T-cell (primary cell): ENCODE measurements at regions not wholly inside any gene's neighbourhood (a gene's known extent, or its start where the extent isn't known, plus 50 kb on each side); places are given as distances from the start of the nearest gene placed in this dataset.

Experiments used
- ATAC-seq, 4 experiments: fragments of 200-7000 bp in 3 of 4; fragments of 150-1000 bp in 1 of 4; cut with Tn5 transposase; replicated peaks in 1 of 4; 1 replicate in 3 of 4; 2 replicates in 1 of 4; pipeline ENCODE4 v1.10.0; 2021; ENCODE audit warnings: moderate library complexity in 3 of 4, mild to moderate bottlenecking in 2 of 4, moderate number of reproducible peaks in 1 of 4
- CTCF ChIA-PET, 2 donors: fragments of 300-600 bp; sonication (Branson Sonifier 250); formaldehyde crosslinking; loops; one replicate each; lab custom pipeline; 2022; ENCODE audit warnings: antibody characterized with exemption in 2 of 2; lab: Charles Lee
- POLR2A ChIA-PET, 2 donors: fragments of 300-600 bp; sonication (Branson Sonifier 250); formaldehyde crosslinking; loops; one replicate each; lab custom pipeline; 2022; ENCODE audit warnings: antibody characterized with exemption in 2 of 2; lab: Charles Lee
- DNase-seq, 35 experiments: peaks; one replicate each; pipeline versions ENCODE4 v3.0.0 to v3.0.0-alpha.2; 2013 to 2023
- H3K27ac ChIP-seq: one replicate; pipeline ENCODE4 v1.5.1; 2013; ENCODE audit warnings: low read length
- H3K27me3 ChIP-seq, 2 experiments: replicated peaks in 1 of 2; 1 replicate in 1 of 2; 2 replicates in 1 of 2; pipeline versions ENCODE4 v1.6.1 to v1.7.0; 2013; ENCODE audit warnings: low read length in 1 of 2, mixed read lengths in 1 of 2; ENCODE audit not compliant: control insufficient read depth in 2 of 2, insufficient read depth in 2 of 2; ENCODE audit errors: extremely low read depth in 1 of 2
- H3K36me3 ChIP-seq, 2 donors: 1 replicate in 1 of 2; 2 replicates in 1 of 2; pipeline versions ENCODE4 v1.6.1 to v1.7.0; 2013; ENCODE audit warnings: low read length in 1 of 2; ENCODE audit not compliant: control insufficient read depth in 2 of 2, insufficient read depth in 1 of 2; ENCODE audit errors: extremely low read depth in 1 of 2
- H3K4me1 ChIP-seq, 2 experiments: 1 replicate in 1 of 2; 2 replicates in 1 of 2; pipeline versions ENCODE4 v1.6.1 to v1.7.0; 2013; ENCODE audit warnings: low read length in 2 of 2, mixed read lengths in 1 of 2; ENCODE audit not compliant: insufficient read depth in 2 of 2, control insufficient read depth in 1 of 2; ENCODE audit errors: extremely low read depth in 1 of 2
- H3K4me3 ChIP-seq, 2 donors: 1 replicate in 1 of 2; 2 replicates in 1 of 2; pipeline versions ENCODE4 v1.5.1 to v1.7.0; 2013; ENCODE audit warnings: mild to moderate bottlenecking in 2 of 2, low read length in 1 of 2, moderate library complexity in 1 of 2; ENCODE audit not compliant: control insufficient read depth in 1 of 2; ENCODE audit errors: extremely low read depth in 1 of 2
- H3K9me3 ChIP-seq: 2 replicates; pipeline ENCODE4 v1.7.0; 2013
- H3K27ac Mint-ChIP-seq, 2 donors: one replicate each; pipeline ENCODE4 v1.8.0; 2020 to 2021; ENCODE audit warnings: mild to moderate bottlenecking in 2 of 2, mixed read lengths in 2 of 2
- H3K27me3 Mint-ChIP-seq, 2 donors: one replicate each; pipeline ENCODE4 v1.8.0; 2021 to 2022; ENCODE audit warnings: mixed read lengths in 2 of 2
- H3K36me3 Mint-ChIP-seq: one replicate; pipeline ENCODE4 v1.8.0; 2021; ENCODE audit warnings: mixed read lengths
- H3K4me1 Mint-ChIP-seq, 3 donors: one replicate each; pipeline ENCODE4 v1.8.0; 2020 to 2022; ENCODE audit warnings: mixed read lengths in 3 of 3, mild to moderate bottlenecking in 1 of 3
- H3K4me3 Mint-ChIP-seq, 3 donors: one replicate each; pipeline ENCODE4 v1.8.0; 2020 to 2022; ENCODE audit warnings: mild to moderate bottlenecking in 3 of 3, mixed read lengths in 3 of 3, moderate library complexity in 3 of 3
- H3K9me3 Mint-ChIP-seq, 3 donors: one replicate each; pipeline ENCODE4 v1.8.0; 2020 to 2022; ENCODE audit warnings: mixed read lengths in 3 of 3
- WGBS: methylation state at CpG from one replicate; pipeline ENCODE4 v1.1.5; 2013; ENCODE audit warnings: missing lambda C conversion rate; ENCODE audit not compliant: insufficient coverage; 5-methylcytosine and 5-hydroxymethylcytosine counted together

GRCh38 chr6:92166666-92167065 is 1252.7 kb downstream of the EPHA7 start:
- POLR2A ChIA-PET, result no interaction called here
- ATAC-seq (no peak), DNase-seq (no peak)
- CTCF ChIA-PET, result interaction anchor here in 1 of 2 donors (0.7 kb wide), 1 partner anchor 240 kb away, joined by 3 read pairs; no protein-coding TSS in a partner anchor
- Histone ChIP-seq H3K4me1 (no peaks in the 10 kb centered on the region), H3K4me3 (no peak overlapping the region), H3K27ac (no peak overlapping the region), H3K9me3 (no peaks in the 10 kb centered on the region), H3K27me3 (no peaks in the 10 kb centered on the region), H3K36me3 (no peaks in the 10 kb centered on the region)
- Mint-ChIP-seq H3K4me3 (no peak overlapping the region), H3K27me3 (no peaks in the 10 kb centered on the region), H3K27ac (no peak overlapping the region), H3K4me1 (no peaks in the 10 kb centered on the region), H3K36me3 (no peaks in the 10 kb centered on the region), H3K9me3 (peaks cover 0 to 17% (median 6%) of the 10 kb centered on the region in 3 donors)

- peaks cover 3 to 14% (median 6%) of the 10 kb centered on the region in 3 donors for H3K9me3 Mint-ChIP-seq
- Histone ChIP-seq H3K27me3 (no peaks in the 10 kb centered on the region), H3K9me3 (no peaks in the 10 kb centered on the region), H3K36me3 (no peaks in the 10 kb centered on the region), H3K27ac (no peak overlapping the region), H3K4me1 (no peaks in the 10 kb centered on the region), H3K4me3 (no peak overlapping the region)
- ChIA-PET POLR2A (no interaction called here), CTCF (no interaction called here)
- no peaks in the 10 kb centered on the region for H3K27me3 Mint-ChIP-seq
- no peak overlapping the region for H3K27ac Mint-ChIP-seq
- no peak for ATAC-seq
- no peaks in the 10 kb centered on the region for H3K36me3 Mint-ChIP-seq
- no peak overlapping the region for H3K4me3 Mint-ChIP-seq
- DNase-seq, result no peak
- H3K4me1 Mint-ChIP-seq, result no peaks in the 10 kb centered on the region
Measured at GRCh38 chr6:92161953-92162352, 1257.4 kb downstream of the EPHA7 start.

GRCh38 chr6:92160226-92160625 is 1259.1 kb downstream of the EPHA7 start:
- Histone ChIP-seq H3K27me3 (no peaks in the 10 kb centered on the region), H3K27ac (no peak overlapping the region), H3K9me3 (no peaks in the 10 kb centered on the region), H3K36me3 (no peaks in the 10 kb centered on the region), H3K4me3 (no peak overlapping the region), H3K4me1 (no peaks in the 10 kb centered on the region)
- no peak overlapping the region for H3K27ac Mint-ChIP-seq
- WGBS, result no CpG with 5 or more reads among the region's 3 CpGs
- H3K4me1 Mint-ChIP-seq, result no peaks in the 10 kb centered on the region
- no peak overlapping the region for H3K4me3 Mint-ChIP-seq
- no peaks in the 10 kb centered on the region for H3K27me3 Mint-ChIP-seq
- peaks cover 8 to 15% (median 15%) of the 10 kb centered on the region in 3 donors for H3K9me3 Mint-ChIP-seq
- ATAC-seq (no peak), DNase-seq (no peak)
- ChIA-PET CTCF (no interaction called here), POLR2A (no interaction called here)
- H3K36me3 Mint-ChIP-seq, result no peaks in the 10 kb centered on the region

GRCh38 chr6:92159046-92159445 is 1260.3 kb downstream of the EPHA7 start:
- Histone ChIP-seq H3K36me3 (no peaks in the 10 kb centered on the region), H3K27me3 (no peaks in the 10 kb centered on the region), H3K4me1 (no peaks in the 10 kb centered on the region), H3K27ac (no peak overlapping the region), H3K9me3 (no peaks in the 10 kb centered on the region), H3K4me3 (no peak overlapping the region)
- ChIA-PET CTCF (no interaction called here), POLR2A (no interaction called here)
- 63% methylated on average over 1 of the region's 2 CpGs for WGBS
- DNase-seq (no peak), ATAC-seq (no peak)
- Mint-ChIP-seq H3K4me3 (no peak overlapping the region), H3K27me3 (no peaks in the 10 kb centered on the region), H3K36me3 (no peaks in the 10 kb centered on the region), H3K27ac (no peak overlapping the region), H3K4me1 (no peaks in the 10 kb centered on the region), H3K9me3 (peaks cover 8 to 19% (median 10%) of the 10 kb centered on the region in 3 donors)

GRCh38 chr6:92150553-92150952 is 1268.8 kb downstream of the EPHA7 start:
- H3K4me3 ChIP-seq, result no peak overlapping the region
- H3K4me1 ChIP-seq, result no peaks in the 10 kb centered on the region
- no peaks in the 10 kb centered on the region for H3K36me3 Mint-ChIP-seq
- no peaks in the 10 kb centered on the region for H3K4me1 Mint-ChIP-seq
- no peak overlapping the region for H3K27ac ChIP-seq
- DNase-seq, result no peak
- no peaks in the 10 kb centered on the region for H3K27me3 ChIP-seq
- no peaks in the 10 kb centered on the region for H3K9me3 ChIP-seq
- H3K27me3 Mint-ChIP-seq, result no peaks in the 10 kb centered on the region
- H3K9me3 Mint-ChIP-seq, result peaks cover under 1 to 18% (median 2%) of the 10 kb centered on the region in 3 donors
- no peak overlapping the region for H3K4me3 Mint-ChIP-seq
- ChIA-PET POLR2A (no interaction called here), CTCF (no interaction called here)
- H3K36me3 ChIP-seq, result no peaks in the 10 kb centered on the region
- H3K27ac Mint-ChIP-seq, result no peak overlapping the region
- no peak for ATAC-seq

GRCh38 chr6:92147246-92147645 is 1272.1 kb downstream of the EPHA7 start:
- Mint-ChIP-seq H3K9me3 (peaks cover 5 to 14% (median 9%) of the 10 kb centered on the region in 3 donors), H3K4me1 (no peaks in the 10 kb centered on the region), H3K36me3 (no peaks in the 10 kb centered on the region), H3K27ac (no peak overlapping the region), H3K4me3 (no peak overlapping the region), H3K27me3 (no peaks in the 10 kb centered on the region)
- H3K27ac ChIP-seq, result no peak overlapping the region
- POLR2A ChIA-PET, result no interaction called here
- CTCF ChIA-PET, result no interaction called here
- no peaks in the 10 kb centered on the region for H3K36me3 ChIP-seq
- DNase-seq (no peak), ATAC-seq (no peak)
- no peaks in the 10 kb centered on the region for H3K4me1 ChIP-seq
- no peaks in the 10 kb centered on the region for H3K9me3 ChIP-seq
- no peak overlapping the region for H3K4me3 ChIP-seq
- H3K27me3 ChIP-seq, result no peaks in the 10 kb centered on the region
- WGBS, result no CpG with 5 or more reads among the region's 1 CpG

GRCh38 chr6:92139601-92140000 is 1279.8 kb downstream of the EPHA7 start:
- ATAC-seq, result no peak
- no peaks in the 10 kb centered on the region for H3K27me3 ChIP-seq
- no peaks in the 10 kb centered on the region for H3K9me3 ChIP-seq
- Mint-ChIP-seq H3K27ac (no peak overlapping the region), H3K27me3 (no peaks in the 10 kb centered on the region), H3K9me3 (peaks cover 0 to 13% (median 9%) of the 10 kb centered on the region in 3 donors), H3K4me3 (no peak overlapping the region), H3K4me1 (no peaks in the 10 kb centered on the region), H3K36me3 (no peaks in the 10 kb centered on the region)
- no peak overlapping the region for H3K27ac ChIP-seq
- DNase-seq, result no peak
- no peak overlapping the region for H3K4me3 ChIP-seq
- ChIA-PET CTCF (no interaction called here), POLR2A (no interaction called here)
- H3K4me1 ChIP-seq, result no peaks in the 10 kb centered on the region
- no CpG with 5 or more reads among the region's 1 CpG for WGBS
- H3K36me3 ChIP-seq, result no peaks in the 10 kb centered on the region
